Uterus (tissue), 3 donors: ENCODE measurements at regions not wholly inside any gene's neighbourhood (a gene's known extent, or its start where the extent isn't known, plus 50 kb on each side); places are given as distances from the start of the nearest gene placed in this dataset.

Experiments used
- DNase-seq, 2 donors: peaks; one replicate each; pipeline ENCODE4 v3.0.0-alpha.2; 2019 to 2020
- H3K27ac ChIP-seq, 2 donors: fragments of 200-600 bp; sonication (generic); 1 replicate in 1 of 2; 2 replicates in 1 of 2; pipeline ENCODE4 v1.5.1; 2016 to 2018
- H3K27me3 ChIP-seq, 2 donors: fragments of 200-600 bp; sonication (generic); one replicate each; pipeline ENCODE4 v1.5.1; 2018 to 2019; ENCODE audit warnings: control low read depth in 1 of 2
- H3K36me3 ChIP-seq, 2 donors: fragments of 200-600 bp; sonication (generic); one replicate each; pipeline ENCODE4 v1.5.1; 2019; ENCODE audit warnings: control low read depth in 1 of 2
- H3K4me1 ChIP-seq, 2 donors: fragments of 200-600 bp; sonication (generic); one replicate each; pipeline ENCODE4 v1.5.1; 2018 to 2019; ENCODE audit warnings: control low read depth in 1 of 2
- H3K4me3 ChIP-seq, 2 donors: fragments of 200-600 bp; sonication (generic); 1 replicate in 1 of 2; 2 replicates in 1 of 2; pipeline ENCODE4 v1.5.1; 2018 to 2019; ENCODE audit warnings: mild to moderate bottlenecking in 1 of 2
- H3K9me3 ChIP-seq, 2 donors: fragments of 200-600 bp; sonication (generic); one replicate each; pipeline ENCODE4 v1.5.1; 2019; ENCODE audit warnings: control low read depth in 1 of 2
- CTCF ChIP-seq, 4 experiments: fragments of 200-600 bp in 2 of 4; fragments of 450-650 bp in 2 of 4; sonication (generic) in 2 of 4; IDR thresholded peaks; one replicate each; pipeline ENCODE4 v1.5.1; 2016 to 2019; ENCODE audit warnings: antibody characterized with exemption in 4 of 4, mild to moderate bottlenecking in 2 of 4, moderate library complexity in 1 of 4
- POLR2A ChIP-seq, 2 donors: fragments of 450-650 bp; IDR thresholded peaks; one replicate each; pipeline ENCODE4 v1.6.1; 2016; ENCODE audit warnings: antibody characterized with exemption in 2 of 2, mild to moderate bottlenecking in 1 of 2, moderate library complexity in 1 of 2
- intact Hi-C: fragments of 100-400 bp; cut with DNase I; formaldehyde crosslinking; loops from one replicate; pipeline ENCODE4 v1.15.1; 2023; ENCODE audit warnings: low total_unique reads
- donor health status: DM: yes; HTN: yes; CAD: no.

GRCh38 chr6:34638834-34639736 is 57.5 kb downstream of the ILRUN start:
- H3K27me3 ChIP-seq: no peaks in the 10 kb centered on the region
- H3K27ac ChIP-seq: no peak overlapping the region
- TF ChIP-seq CTCF (IDR thresholded peaks at IDR 0.05) (no peak), POLR2A (IDR thresholded peaks at IDR 0.05) (no peak)
- DNase-seq: no peak
- intact Hi-C loops: no loop called here
- H3K36me3 ChIP-seq: no peaks in the 10 kb centered on the region
- no peaks in the 10 kb centered on the region for H3K9me3 ChIP-seq
- H3K4me1 ChIP-seq: no peaks in the 10 kb centered on the region
- H3K4me3 ChIP-seq: no peak overlapping the region

GRCh38 chr6:34633785-34634184 is 62.8 kb downstream of the ILRUN start:
- TF ChIP-seq POLR2A (IDR thresholded peaks at IDR 0.05) (no peak), CTCF (IDR thresholded peaks at IDR 0.05) (no peak)
- intact Hi-C loops: no loop called here
- H3K4me1 ChIP-seq: no peaks in the 10 kb centered on the region
- no peaks in the 10 kb centered on the region for H3K36me3 ChIP-seq
- no peaks in the 10 kb centered on the region for H3K9me3 ChIP-seq
- no peak overlapping the region for H3K4me3 ChIP-seq
- no peak overlapping the region for H3K27ac ChIP-seq
- DNase-seq: no peak
- no peaks in the 10 kb centered on the region for H3K27me3 ChIP-seq

DNA sequence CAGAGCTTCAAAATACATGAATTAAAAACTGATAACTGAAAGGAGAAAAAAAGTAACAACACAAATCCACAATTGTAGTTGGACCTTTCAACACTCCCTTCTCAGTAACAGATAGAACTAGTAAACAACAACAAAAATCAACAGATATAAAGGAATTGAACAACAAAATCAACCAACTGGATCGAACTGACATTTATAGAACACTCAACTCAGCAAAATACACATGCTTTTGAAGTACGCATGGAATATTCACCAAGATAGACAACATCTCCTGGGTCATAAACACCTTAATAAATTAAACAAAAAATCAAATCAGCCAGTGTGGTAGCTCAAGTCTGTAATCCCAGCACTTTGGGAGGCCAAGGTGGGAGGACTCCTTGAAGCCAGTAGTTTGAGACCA is 63.3 kb downstream of the ILRUN start:
- DNase-seq: no peak
- TF ChIP-seq POLR2A (IDR thresholded peaks at IDR 0.05) (no peak), CTCF (IDR thresholded peaks at IDR 0.05) (no peak)
- intact Hi-C loops: no loop called here

GRCh38 chr6:34630040-34630439 is 66.5 kb downstream of the ILRUN start:
- TF ChIP-seq CTCF (IDR thresholded peaks at IDR 0.05) (no peak), POLR2A (IDR thresholded peaks at IDR 0.05) (no peak)
- H3K27ac ChIP-seq: no peak overlapping the region
- no peaks in the 10 kb centered on the region for H3K9me3 ChIP-seq
- no peaks in the 10 kb centered on the region for H3K4me1 ChIP-seq
- intact Hi-C loops: no loop called here
- H3K27me3 ChIP-seq: no peaks in the 10 kb centered on the region
- H3K36me3 ChIP-seq: no peaks in the 10 kb centered on the region
- no peak for DNase-seq
- no peak overlapping the region for H3K4me3 ChIP-seq

More for the DNA sequence above, 63.3 kb downstream of the ILRUN start:
- Histone ChIP-seq H3K9me3 (no peaks in the 10 kb centered on the region), H3K36me3 (no peaks in the 10 kb centered on the region), H3K4me1 (no peaks in the 10 kb centered on the region), H3K4me3 (no peak overlapping the region), H3K27me3 (no peaks in the 10 kb centered on the region), H3K27ac (no peak overlapping the region)

- DNase-seq: no peak
- TF ChIP-seq POLR2A (IDR thresholded peaks at IDR 0.05): no peak
- TF ChIP-seq CTCF (IDR thresholded peaks at IDR 0.05): no peak
- H3K27me3 ChIP-seq: no peaks in the 10 kb centered on the region
- H3K9me3 ChIP-seq: no peaks in the 10 kb centered on the region
- no peak overlapping the region for H3K27ac ChIP-seq
- intact Hi-C loops: no loop called here
- H3K4me3 ChIP-seq: no peak overlapping the region
- no peaks in the 10 kb centered on the region for H3K36me3 ChIP-seq
- no peaks in the 10 kb centered on the region for H3K4me1 ChIP-seq
Observed at GRCh38 chr6:34627296-34627695, 69.3 kb downstream of the ILRUN start.
